ENCODE measurements at regions not wholly inside any gene's neighbourhood (a gene's known extent, or its start where the extent isn't known, plus 50 kb on each side); places are given as distances from the start of the nearest gene placed in this dataset.
"Not testable (repeated sequence)": the region's sequence is repeated elsewhere in the genome, so short reads cannot be mapped to it uniquely, and the experiment has no call there.

DNA sequence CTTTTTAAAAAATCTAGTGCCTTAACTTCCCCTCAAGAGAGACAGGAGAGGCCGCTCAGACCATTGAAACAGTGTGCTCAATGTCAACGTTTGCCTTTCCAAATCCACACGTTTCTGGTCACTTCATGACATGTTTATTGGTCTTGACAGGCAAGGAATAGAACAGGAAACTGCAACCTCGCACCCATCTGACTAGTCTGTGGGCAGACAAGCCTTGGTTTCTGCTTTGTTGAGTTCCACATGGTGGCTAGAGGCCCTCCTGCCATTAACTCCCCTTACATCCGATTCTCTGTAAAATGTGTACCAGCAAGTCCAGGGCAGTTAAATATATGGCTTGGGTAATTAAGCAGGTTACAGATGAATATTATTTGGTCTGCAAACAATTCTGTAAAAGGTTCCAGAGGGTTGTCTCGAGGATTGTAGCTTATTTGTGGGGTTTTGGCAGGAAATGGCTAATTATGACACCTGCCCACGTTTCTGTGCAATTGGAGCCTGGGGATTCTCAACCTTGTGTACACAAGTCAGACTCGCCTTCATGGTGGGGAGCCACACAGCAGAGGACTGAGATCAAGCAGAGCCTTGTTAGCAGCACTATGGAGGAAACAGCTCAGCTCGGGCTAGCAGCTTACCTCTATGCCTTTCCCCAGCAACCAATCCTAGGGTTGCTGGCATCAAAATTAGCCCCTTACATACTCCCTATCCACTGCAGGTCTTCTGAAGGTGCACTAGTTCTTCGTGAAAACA, 317.5 kb upstream of the IGF1R start:
- peak; percentile 94 to 99 for DNase-seq

DNA sequence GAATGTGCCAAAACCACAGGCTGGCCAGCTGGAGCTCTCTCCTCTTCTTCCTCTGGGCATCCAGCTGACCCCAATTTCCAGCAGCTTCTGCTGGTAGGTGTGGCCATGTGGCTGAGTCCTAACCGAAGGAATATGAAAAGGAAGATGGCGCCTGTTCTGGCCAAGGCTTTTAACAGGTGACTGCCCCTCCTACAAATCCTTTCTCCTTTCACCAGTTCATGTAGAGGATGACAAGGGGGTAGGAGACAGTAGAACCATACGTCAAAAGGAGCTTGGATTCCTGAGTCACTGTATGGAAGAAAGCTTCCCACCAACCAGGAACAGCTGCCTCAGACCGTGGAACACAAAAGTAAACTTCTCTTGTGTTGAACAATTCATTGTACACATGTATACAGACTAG, 316.7 kb upstream of the IGF1R start:
- DNase-seq = no peak

DNA sequence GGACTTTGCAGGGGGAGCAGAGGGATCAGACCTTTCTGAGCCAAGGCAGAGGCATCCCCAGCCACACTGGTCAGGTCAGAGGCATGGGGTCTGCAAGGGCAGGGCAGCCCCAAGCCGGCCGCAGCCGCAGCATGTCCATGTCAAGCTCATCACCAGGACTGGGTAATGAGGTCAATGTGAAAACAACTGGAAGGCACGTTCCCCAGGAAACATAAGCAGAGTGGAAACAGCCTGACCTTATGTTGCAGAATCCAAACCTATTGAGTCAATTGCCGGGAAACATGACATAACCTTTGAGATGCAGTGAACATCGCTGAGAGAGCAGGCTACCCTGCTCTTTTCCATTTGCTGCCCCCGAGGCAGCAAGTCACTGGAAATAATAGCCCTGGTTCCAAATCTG, 315.1 kb upstream of the IGF1R start:
- DNase-seq = no peak

DNA sequence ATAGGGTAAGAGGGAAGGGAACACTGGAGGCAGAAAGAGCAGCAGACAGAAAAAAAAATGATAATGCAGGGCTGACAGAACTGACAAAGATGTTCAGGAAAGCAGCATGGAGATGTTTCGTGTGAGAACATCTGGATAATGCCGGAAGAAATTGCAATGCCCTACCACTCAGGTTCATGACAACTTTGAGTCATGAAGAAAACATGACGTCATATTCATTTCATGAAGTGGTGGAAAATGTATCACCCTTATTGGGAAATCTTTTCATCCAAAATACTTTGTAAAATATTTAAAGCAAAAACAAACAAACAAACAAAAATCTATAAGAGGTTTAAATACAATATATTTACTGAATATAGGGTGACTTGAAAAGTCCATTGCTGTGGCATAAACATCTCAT, 305.4 kb upstream of the IGF1R start:
- no peak for DNase-seq

DNA sequence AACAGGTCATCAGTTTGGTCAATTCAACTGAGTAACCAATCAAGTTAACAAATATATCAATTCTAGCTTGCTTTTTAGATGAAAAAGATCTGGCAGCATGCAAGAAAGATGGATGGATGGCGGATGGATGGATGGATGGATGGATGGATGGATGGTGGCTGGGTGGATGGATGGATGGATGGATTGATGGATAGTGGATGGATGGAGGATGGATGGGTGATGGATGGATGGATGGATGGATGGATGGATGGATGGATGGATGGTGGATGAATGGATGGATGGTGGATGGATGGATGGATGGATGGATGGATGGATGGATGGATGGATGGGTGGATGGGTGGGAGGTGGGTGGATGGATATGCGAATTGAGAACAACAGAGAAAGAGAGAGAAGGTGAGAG, 303.7 kb upstream of the IGF1R start:
- DNase-seq = no peak

DNA sequence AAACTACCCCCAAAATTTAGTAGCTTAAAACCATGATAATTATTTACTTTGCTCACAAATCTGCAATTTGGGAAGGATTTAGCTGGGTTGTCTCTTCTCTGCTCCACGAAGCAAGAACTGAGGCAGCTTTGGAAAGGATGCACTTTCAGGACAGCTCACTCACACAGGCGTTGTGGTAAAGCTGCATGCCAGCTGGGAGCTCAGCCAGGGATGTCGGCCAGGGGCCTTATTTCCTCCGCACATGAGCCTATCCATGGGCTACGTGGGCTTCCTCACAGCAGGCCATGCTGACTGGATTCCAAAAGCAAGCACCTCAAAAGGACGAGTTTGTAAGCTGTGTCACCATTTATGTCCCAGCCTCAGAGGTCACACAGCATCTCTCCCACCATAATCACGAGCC, 301.3 kb upstream of the IGF1R start:
- peak in 1 of 2 experiments; percentile 17 for DNase-seq

DNA sequence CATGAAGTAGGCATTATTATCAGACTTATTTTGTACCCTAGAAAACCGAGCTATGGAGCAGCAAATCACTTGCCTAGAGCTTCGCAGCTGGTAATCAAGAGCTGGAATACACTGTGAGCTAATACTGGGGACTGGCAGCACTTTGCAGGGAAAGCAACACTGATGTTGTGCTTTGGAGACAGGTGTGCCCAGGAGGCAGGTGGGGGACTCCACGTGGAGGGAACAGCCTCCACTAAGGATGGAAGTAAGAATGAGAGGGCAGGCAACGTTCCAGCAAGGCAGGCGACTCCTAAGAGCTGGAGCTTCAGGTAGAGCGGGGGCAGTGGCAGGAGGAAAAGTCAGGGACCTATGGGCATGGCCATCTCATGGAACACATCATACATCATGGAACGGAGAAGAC, 300.5 kb upstream of the IGF1R start:
- no peak for DNase-seq

DNA sequence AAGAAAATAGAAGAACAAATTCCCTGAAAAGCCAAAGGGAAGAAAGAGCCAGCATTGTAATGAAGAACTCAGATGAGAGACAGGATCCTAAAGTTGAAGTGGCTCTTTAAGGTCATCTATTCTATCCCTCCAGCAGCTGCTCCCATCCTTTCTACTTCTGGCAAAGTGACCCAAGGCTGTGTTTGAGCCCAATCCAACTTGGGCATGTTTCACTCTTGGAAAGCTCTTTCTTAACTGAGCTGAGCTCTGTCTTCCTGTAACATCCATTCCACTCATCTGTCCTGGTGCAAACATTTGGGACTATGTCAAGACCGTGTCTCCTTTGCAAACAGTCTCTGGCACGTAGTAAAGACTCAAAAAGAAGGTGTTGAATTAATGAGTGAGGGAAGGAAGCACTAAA, 298.1 kb upstream of the IGF1R start:
- DNase-seq = no peak

DNA sequence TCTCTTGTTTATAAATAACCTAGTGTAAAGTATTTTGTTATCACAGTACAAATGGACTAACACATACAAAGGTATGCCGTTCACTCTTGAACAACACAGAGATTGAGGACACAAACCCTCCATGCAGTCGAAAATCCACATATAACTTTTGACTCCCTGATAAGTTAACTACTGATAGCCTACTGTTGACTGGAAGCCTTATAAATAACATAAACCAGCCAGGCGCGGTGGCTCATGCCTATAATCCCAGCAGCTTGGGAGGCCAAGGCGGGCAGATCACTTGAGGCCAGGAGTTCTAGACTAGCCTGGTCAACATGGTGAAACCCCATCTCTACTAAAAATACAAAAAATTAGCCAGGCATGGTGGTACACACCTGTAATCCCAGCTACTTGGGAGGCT, 290.1 kb upstream of the IGF1R start:
- DNase-seq = not testable (repeated sequence)

DNA sequence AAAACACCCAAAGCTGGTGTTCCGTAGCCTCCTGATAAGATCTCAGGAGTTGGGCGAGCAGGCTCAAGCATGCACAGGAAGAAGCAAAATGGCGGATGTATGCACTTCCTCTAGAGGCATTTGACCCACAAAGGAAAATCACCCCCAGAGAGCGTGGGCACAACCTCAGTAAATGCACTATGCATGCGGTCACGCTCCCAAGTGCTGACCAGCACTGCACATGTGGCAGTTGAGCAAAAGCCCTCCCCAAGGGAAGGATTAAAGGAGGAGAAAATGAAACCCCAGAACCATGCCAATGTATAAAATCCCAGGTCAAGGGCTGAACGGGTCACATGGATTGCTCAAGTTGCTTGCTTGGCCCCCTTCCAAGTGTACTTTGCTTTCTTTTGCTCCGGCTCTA, 289.4 kb upstream of the IGF1R start:
- DNase-seq = no peak

DNA sequence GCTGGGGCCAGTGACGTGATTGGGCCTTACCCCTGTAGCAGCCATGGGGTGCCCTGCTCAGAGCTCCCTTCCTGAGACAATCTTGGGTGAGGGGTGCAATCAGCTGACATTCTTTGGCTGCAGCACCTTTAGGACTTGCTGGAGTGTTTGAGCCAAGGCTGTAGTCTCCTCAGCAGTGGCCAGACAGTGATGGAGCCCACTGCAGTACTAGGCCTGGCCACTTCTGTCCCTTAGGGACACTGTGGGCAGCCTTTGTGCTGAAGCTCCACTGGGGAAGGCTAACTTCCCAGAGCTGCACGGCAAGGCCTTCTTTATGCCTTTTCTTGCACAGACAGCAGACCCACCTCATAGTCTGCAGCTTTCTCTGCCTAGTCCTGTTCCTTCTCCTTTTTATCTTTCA, 284.9 kb upstream of the IGF1R start:
- DNase-seq = no peak

DNA sequence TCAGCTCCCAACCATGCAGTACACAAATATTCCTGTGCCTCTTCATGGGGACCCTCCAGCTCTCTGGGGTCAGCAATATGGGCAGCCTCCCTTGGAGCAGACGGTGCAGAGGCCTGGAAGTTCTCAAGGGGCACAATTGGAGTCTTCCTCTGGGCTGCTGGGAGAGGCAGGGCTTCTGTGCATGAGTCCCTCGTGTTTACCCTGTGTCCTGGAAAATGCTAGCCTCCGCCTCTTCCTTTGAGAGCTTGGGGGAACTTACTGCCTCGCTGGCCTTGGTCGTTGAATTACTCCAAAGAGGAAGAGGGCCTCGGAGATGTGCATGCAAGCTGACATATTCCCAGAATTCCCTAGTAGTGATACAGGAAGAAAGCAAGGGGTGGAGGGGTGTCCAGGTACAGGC, 284.4 kb upstream of the IGF1R start:
- no peak for DNase-seq

DNA sequence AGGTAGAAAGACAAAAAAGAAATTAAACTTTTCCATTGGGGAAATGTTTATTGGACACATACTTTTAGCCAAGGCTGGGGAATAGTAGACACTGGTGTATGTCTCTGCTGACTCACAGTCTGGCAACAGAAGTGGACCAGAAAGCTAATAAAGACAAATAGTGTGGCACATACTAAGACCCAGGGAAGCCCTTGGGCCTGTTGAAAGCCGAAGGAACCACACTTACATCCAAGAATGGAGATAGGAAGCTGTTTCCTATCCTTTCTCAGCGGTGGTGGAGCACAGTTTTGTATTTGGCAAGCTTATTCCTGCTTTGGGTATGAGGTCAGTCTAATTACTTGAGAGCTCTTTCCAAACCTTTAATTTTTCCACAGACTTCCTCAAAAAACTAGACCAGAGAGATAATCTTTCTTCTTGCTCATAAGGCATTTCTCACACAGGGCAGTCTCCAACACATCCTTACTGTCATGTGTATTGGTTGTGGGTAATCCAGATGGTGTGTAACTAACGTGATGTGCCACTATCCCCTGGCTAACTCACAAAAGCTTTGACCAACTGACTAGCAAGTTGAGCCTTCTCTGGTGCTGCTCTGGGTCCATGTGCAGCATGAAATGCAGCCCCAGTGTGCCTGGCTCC, 279.1 kb upstream of the IGF1R start:
- no peak for DNase-seq

DNA sequence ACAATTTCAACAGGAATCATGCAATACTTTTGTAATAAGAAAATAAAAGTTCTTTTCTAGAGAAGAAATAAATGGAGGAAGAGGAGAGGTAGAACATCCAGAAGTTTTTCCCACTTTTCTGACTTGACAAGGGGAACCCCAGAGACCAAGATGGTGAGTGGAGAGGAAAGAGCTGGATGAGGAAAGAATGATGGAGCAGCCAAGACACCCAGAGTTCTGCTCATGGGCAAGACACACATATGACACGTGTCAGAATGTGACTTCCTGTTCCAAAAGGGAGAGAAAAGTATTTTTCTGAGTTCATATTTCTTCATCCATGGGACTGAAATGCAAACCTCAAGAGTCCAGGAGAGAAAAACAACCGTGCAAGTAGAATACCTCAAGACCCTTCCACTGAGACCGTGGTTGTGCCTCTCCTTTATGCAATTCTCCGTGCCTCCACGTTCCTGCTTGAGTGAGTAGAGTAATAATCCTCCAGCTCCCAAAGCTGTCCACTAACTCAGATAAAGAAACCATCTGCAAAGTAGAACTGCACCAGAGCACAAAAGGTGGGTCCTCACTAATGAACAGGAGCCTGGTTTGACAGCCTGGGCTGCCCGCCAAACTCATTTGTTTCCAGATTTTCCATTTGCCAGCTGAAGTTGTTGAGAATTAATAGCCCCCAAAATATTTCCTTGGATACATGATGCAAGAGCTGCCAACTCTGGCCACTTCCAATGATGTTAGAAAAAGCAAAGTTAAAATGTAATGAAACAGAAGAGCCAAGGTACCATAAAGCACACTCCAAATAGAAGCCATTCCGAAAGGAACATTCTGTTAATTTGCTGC, 272.6 kb upstream of the IGF1R start:
- peak in 1 of 2 experiments; percentile 37 for DNase-seq

DNA sequence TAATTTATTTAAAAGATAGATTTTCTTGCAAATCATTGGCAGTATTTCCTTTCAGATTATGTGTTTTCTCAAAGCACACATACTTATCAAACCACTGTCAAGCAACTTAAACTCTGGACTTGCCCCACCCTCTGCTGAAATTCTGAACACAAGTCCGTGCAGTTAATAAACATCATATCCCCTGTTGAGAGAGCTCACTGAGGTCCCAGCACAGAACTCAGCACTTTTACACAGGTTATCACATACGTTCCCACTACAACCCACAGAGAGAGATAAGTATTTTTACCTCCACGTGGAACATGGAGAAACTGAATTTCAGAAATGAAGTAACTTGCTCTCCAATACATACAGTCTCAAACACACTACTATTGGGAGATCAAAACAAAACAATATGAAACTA, 267.6 kb upstream of the IGF1R start:
- no peak for DNase-seq

DNA sequence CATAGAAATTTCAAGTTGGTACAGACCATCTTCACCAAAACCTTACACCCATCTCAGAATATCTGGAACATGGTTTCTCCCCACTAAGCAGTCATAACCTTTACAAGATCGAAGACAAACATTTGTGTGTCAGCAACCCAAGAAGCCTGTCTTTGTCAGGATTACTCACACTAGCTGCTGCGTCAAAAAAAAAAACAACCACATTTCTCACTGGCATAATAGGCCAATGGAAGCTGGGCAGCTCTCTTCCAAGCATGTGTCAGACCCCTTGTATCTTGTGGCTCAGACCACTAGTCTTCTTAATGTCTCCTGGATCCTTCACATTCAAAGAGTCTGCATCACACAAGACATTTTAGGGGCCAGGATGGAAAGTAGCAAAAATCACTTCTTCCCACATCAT, 266.9 kb upstream of the IGF1R start:
- no peak for DNase-seq

DNA sequence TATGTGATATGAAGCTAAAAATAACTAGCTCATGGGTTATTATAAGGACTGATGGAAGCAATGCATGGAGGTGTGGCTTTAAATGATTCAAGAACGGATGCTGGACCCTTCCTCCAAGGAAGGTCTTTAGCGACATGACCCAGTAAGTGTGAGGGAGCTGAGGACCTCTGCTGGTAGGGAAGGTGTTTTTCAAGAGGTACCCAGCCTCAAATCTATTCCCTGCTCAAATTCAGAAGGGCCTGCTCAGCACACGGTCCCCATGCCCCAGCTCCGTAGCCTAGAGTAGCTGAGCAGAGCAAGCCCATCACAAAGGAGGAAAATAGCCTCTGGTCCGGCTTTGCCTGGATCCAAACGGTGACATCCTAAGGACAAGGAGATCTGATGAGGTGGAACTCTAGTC, 266.2 kb upstream of the IGF1R start:
- DNase-seq = no peak

DNA sequence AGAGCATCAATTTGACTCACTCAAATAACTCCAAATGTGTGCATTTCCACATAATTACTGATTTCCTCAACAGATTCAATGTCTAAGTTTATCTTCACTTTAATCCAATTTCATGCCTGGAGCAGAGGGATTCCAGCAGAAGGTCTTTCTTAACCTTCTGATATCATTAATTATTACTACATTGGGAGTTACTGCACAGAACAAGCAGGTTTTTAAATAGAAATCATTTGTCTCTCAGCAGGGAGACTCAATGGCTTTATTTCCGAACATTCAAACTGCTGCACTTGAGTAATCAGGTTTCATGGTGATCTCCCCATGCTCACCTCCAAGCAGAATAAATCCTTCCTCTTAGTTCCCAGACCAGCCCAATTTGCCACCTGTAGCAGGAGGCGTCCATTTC, 264.8 kb upstream of the IGF1R start:
- no peak for DNase-seq

DNA sequence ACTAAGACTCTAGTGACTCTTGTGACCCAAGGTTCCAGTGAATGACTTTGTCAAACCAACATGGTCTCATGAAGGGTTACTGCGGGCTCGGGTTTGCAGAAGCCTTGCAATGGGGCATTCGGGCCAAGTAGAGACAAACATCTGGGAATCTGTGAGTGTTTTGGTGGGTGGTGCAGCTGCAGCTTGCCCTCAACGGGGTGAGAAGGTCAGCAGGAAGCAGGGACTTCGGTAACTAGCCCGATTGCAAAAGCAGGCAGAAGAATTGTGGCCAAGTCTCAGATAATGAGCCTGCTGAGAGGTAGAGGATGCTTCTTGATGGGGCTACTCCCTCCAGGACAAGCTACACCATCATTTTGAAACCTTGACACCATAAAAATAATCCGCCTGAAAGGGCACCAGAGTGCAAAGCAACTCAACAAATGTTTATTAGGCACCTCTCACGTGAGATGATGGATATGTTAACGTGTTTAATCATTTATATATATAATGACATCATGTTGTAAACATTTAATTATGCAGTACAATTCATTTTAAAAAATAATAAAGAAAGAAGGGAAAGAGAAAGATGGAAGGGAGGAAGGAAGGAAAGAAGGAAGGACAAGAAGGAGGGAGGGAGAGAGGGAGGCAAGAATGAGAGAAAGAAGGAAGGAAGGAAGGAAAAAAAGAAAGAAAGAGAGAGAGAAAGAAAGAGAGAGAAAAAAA, 263.9 kb upstream of the IGF1R start:
- DNase-seq = no peak

DNA sequence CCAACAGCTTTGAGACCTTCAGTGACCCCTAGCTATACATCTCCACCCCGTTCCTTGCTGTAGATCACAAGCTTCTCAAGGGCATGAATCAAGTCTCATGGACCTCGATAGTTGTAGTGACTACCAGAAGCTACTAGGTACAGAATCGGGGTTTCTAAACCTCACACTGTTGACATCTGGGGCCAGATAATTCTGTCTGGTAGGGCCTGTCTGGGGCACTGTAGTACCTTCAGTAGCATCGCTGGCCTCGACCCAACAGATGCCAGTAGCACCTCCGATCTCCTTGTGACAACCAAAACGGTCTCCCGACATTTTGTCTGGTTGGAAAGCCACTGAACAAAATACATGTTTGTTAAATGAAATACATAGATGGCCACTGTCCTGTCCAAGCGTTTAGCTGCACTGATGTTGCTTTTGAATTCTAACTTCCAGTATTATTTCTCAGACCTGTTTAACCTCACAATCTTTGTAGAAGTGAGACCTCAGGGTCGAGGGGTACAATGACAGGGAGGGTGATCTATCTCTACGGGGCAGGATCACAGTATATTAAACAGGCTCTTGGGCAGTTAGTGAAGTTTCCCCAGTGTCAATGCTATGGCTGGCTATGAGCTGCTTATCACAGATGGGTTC, 262.5 kb upstream of the IGF1R start:
- DNase-seq = no peak

DNA sequence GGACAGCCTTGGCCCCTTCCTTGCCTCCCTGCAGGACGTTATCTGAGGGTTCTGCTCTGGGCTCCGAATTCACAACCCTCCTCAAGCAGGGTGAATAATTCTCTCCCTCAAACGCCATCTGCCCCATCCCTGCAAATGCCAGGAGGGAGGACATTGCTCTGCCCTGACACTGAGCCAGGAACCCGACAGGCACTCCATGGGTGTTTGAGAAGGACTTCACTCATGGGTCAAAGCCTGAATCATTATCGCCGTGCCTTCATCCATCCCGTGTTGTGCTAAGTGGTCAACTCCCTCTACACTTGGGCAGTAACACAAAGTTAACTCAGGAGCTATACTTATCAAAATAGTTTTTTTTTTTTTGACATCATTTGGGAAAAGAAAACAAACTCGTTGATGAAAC, 261.8 kb upstream of the IGF1R start:
- DNase-seq = no peak

DNA sequence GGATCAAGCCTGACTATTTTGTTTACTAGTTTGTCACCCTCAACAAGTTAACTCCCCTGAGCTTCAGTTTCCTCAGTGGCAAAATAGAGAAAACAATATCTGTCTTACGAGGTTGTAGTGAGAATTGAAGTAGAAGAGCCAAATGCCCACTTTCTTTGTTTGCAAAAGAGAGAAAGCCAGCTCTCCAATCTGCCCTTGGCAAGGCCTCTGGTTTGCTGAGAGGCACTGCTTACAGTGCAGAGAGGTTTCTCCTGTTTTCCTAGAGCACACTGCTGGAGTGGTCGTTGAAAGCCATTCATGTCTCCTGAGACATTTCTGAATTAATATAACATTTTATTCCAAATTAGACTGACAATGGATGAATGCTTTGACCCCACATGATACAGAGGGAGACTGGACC, 260.5 kb upstream of the IGF1R start:
- peak in 1 of 2 experiments; percentile 4 for DNase-seq

DNA sequence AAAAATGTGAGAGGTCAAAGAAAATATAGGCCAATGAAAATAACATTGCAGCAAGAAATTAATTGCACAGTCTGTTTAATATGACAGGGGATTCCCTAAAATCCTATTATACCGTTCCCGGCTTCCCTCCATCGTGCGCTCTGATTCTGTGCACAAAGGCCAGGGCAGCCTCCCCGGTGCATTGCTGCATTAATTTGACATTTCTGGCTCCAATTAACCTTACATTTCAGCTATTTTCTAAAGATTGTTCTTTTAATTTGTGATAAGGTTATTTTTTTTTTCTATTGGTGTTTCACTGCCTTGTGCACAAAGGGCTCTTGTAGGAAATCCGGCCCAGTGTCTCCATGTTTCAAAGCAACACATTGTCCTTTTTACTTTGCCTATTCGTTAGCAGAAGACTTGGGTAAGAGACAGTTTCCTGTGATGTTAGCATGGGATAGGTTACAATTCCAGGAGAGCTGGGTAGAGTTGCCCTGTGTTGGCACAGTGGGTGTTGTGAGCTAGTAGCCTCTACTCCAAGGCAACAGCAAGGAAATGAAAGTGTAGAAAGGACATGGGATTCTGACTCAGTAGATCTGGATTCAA, 257.3 kb upstream of the IGF1R start:
- DNase-seq = no peak
